Activated naive CD4-positive, alpha-beta T cell treated with anti-CD3 and anti-CD28 coated beads for 36 hours (primary cell): ENCODE measurements at regions not wholly inside any gene's neighbourhood (a gene's known extent, or its start where the extent isn't known, plus 50 kb on each side); places are given as distances from the start of the nearest gene placed in this dataset.
"Not testable (repeated sequence)": the region's sequence is repeated elsewhere in the genome, so short reads cannot be mapped to it uniquely, and the experiment has no call there.

Experiments used
- CTCF ChIA-PET: fragments of 350-600 bp; sonication (Branson Sonifier 250); formaldehyde crosslinking; loops from one replicate; lab custom pipeline; 2021; ENCODE audit warnings: antibody characterized with exemption; lab: Charles Lee
- DNase-seq: peaks from one replicate; pipeline ENCODE4 v3.0.0-alpha.2; 2020
- H3K27ac Mint-ChIP-seq: one replicate; pipeline ENCODE4 v1.8.0; 2021; ENCODE audit warnings: mild to moderate bottlenecking, mixed read lengths
- H3K27me3 Mint-ChIP-seq: one replicate; pipeline ENCODE4 v1.8.0; 2021; ENCODE audit warnings: low read depth, mixed read lengths
- H3K36me3 Mint-ChIP-seq: one replicate; pipeline ENCODE4 v1.8.0; 2021; ENCODE audit warnings: low read depth, mixed read lengths
- H3K4me1 Mint-ChIP-seq: one replicate; pipeline ENCODE4 v1.8.0; 2021; ENCODE audit warnings: low read depth, mixed read lengths
- H3K4me3 Mint-ChIP-seq: one replicate; pipeline ENCODE4 v1.8.0; 2021; ENCODE audit warnings: mild to moderate bottlenecking, moderate library complexity, mixed read lengths
- H3K9me3 Mint-ChIP-seq: one replicate; pipeline ENCODE4 v1.8.0; 2021; ENCODE audit warnings: mixed read lengths
- intact Hi-C: fragments of 100-400 bp; cut with micrococcal nuclease; formaldehyde crosslinking; loops from one replicate; pipeline ENCODE4 v1.15.1; 2023

- H3K9me3 Mint-ChIP-seq: peaks cover 2% of the 10 kb centered on the region
- no peaks in the 10 kb centered on the region for H3K36me3 Mint-ChIP-seq
- CTCF ChIA-PET: no interaction called here
- H3K27ac Mint-ChIP-seq: no peak overlapping the region
- DNase-seq: no peak
- H3K4me1 Mint-ChIP-seq: no peaks in the 10 kb centered on the region
- no peak overlapping the region for H3K4me3 Mint-ChIP-seq
- peaks cover 4% of the 10 kb centered on the region for H3K27me3 Mint-ChIP-seq
- intact Hi-C loops: no loop called here
Measured at GRCh38 chr11:16558494-16558893, 180.0 kb upstream of the C11orf58 start.

GRCh38 chr11:16555956-16556355 lies 182.5 kb upstream of the C11orf58 start:
- Mint-ChIP-seq H3K9me3 (no peaks in the 10 kb centered on the region), H3K4me3 (no peak overlapping the region), H3K27me3 (no peaks in the 10 kb centered on the region), H3K4me1 (no peaks in the 10 kb centered on the region), H3K36me3 (no peaks in the 10 kb centered on the region), H3K27ac (no peak overlapping the region)
- CTCF ChIA-PET: no interaction called here
- intact Hi-C loops: no loop called here
- no peak for DNase-seq

- H3K36me3 Mint-ChIP-seq: no peaks in the 10 kb centered on the region
- H3K27me3 Mint-ChIP-seq: no peaks in the 10 kb centered on the region
- H3K27ac Mint-ChIP-seq: no peak overlapping the region
- no peak overlapping the region for H3K4me3 Mint-ChIP-seq
- intact Hi-C loops: no loop called here
- CTCF ChIA-PET: no interaction called here
- no peaks in the 10 kb centered on the region for H3K9me3 Mint-ChIP-seq
- no peak for DNase-seq
- H3K4me1 Mint-ChIP-seq: no peaks in the 10 kb centered on the region
Measured at GRCh38 chr11:16554361-16554760, 184.1 kb upstream of the C11orf58 start.

- H3K27ac Mint-ChIP-seq: no peak overlapping the region
- H3K4me1 Mint-ChIP-seq: no peaks in the 10 kb centered on the region
- intact Hi-C loops: no loop called here
- H3K27me3 Mint-ChIP-seq: no peaks in the 10 kb centered on the region
- CTCF ChIA-PET: no interaction called here
- H3K4me3 Mint-ChIP-seq: no peak overlapping the region
- H3K9me3 Mint-ChIP-seq: peaks cover 4% of the 10 kb centered on the region
- DNase-seq: no peak
- no peaks in the 10 kb centered on the region for H3K36me3 Mint-ChIP-seq
Measured at GRCh38 chr11:16547879-16548278, 190.6 kb upstream of the C11orf58 start.

GRCh38 chr11:16543642-16544041 lies 187.3 kb upstream of the SOX6 start:
- Mint-ChIP-seq H3K4me1 (no peaks in the 10 kb centered on the region), H3K9me3 (peaks cover 17% of the 10 kb centered on the region), H3K4me3 (no peak overlapping the region), H3K27ac (no peak overlapping the region), H3K36me3 (no peaks in the 10 kb centered on the region), H3K27me3 (no peaks in the 10 kb centered on the region)
- CTCF ChIA-PET: interaction anchor here (0.5 kb wide), 1 partner anchor 190 kb away, joined by 3 read pairs; no protein-coding TSS in a partner anchor
- DNase-seq: no peak
- intact Hi-C loops: no loop called here

GRCh38 chr11:16542353-16542752 lies 186.0 kb upstream of the SOX6 start:
- no peak overlapping the region for H3K4me3 Mint-ChIP-seq
- H3K4me1 Mint-ChIP-seq: no peaks in the 10 kb centered on the region
- no peak for DNase-seq
- intact Hi-C loops: no loop called here
- H3K9me3 Mint-ChIP-seq: peaks cover 15% of the 10 kb centered on the region
- CTCF ChIA-PET: no interaction called here
- H3K27me3 Mint-ChIP-seq: no peaks in the 10 kb centered on the region
- H3K36me3 Mint-ChIP-seq: no peaks in the 10 kb centered on the region
- H3K27ac Mint-ChIP-seq: no peak overlapping the region

GRCh38 chr11:16536513-16536912 lies 180.2 kb upstream of the SOX6 start:
- no peak overlapping the region for H3K27ac Mint-ChIP-seq
- H3K36me3 Mint-ChIP-seq: no peaks in the 10 kb centered on the region
- H3K4me1 Mint-ChIP-seq: no peaks in the 10 kb centered on the region
- no peak overlapping the region for H3K4me3 Mint-ChIP-seq
- H3K27me3 Mint-ChIP-seq: no peaks in the 10 kb centered on the region
- no peak for DNase-seq
- CTCF ChIA-PET: no interaction called here
- peaks cover 13% of the 10 kb centered on the region for H3K9me3 Mint-ChIP-seq
- intact Hi-C loops: no loop called here

- Mint-ChIP-seq H3K4me1 (no peaks in the 10 kb centered on the region), H3K36me3 (no peaks in the 10 kb centered on the region), H3K27me3 (no peaks in the 10 kb centered on the region), H3K9me3 (peaks cover 3% of the 10 kb centered on the region), H3K27ac (no peak overlapping the region), H3K4me3 (no peak overlapping the region)
- intact Hi-C loops: no loop called here
- DNase-seq: no peak
- CTCF ChIA-PET: no interaction called here
Measured at GRCh38 chr11:16528639-16529038, 172.3 kb upstream of the SOX6 start.

- no peaks in the 10 kb centered on the region for H3K4me1 Mint-ChIP-seq
Measured at GRCh38 chr11:16527525-16528246, 171.3 kb upstream of the SOX6 start.

GRCh38 chr11:16526947-16527346 lies 170.6 kb upstream of the SOX6 start:
- Mint-ChIP-seq H3K9me3 (peaks cover 5% of the 10 kb centered on the region), H3K4me1 (no peaks in the 10 kb centered on the region), H3K4me3 (no peak overlapping the region), H3K36me3 (no peaks in the 10 kb centered on the region), H3K27ac (no peak overlapping the region), H3K27me3 (no peaks in the 10 kb centered on the region)
- no peak for DNase-seq
- CTCF ChIA-PET: no interaction called here
- intact Hi-C loops: no loop called here

More at GRCh38 chr11:16527525-16528246, 171.3 kb upstream of the SOX6 start:
- DNase-seq: no peak
- Mint-ChIP-seq H3K4me3 (no peak overlapping the region), H3K36me3 (no peaks in the 10 kb centered on the region), H3K27me3 (no peaks in the 10 kb centered on the region), H3K27ac (no peak overlapping the region), H3K9me3 (peaks cover 5% of the 10 kb centered on the region)
- CTCF ChIA-PET: no interaction called here
- intact Hi-C loops: no loop called here

- DNase-seq, intact Hi-C loops, H3K4me3 Mint-ChIP-seq, CTCF ChIA-PET, H3K27ac Mint-ChIP-seq, H3K4me1 Mint-ChIP-seq, H3K36me3 Mint-ChIP-seq, H3K27me3 Mint-ChIP-seq: not testable (repeated sequence)
- H3K9me3 Mint-ChIP-seq: peaks cover 11% of the 10 kb centered on the region
Measured at GRCh38 chr11:16520713-16521112, 164.4 kb upstream of the SOX6 start.

GRCh38 chr11:16512899-16513241 lies 156.5 kb upstream of the SOX6 start:
- Mint-ChIP-seq H3K4me1 (no peaks in the 10 kb centered on the region), H3K4me3 (no peak overlapping the region), H3K9me3 (peaks cover 2% of the 10 kb centered on the region), H3K27ac (no peak overlapping the region), H3K36me3 (no peaks in the 10 kb centered on the region), H3K27me3 (no peaks in the 10 kb centered on the region)
- no peak for DNase-seq
- intact Hi-C loops: no loop called here
- CTCF ChIA-PET: no interaction called here

- intact Hi-C loops: no loop called here
- CTCF ChIA-PET: no interaction called here
- H3K4me1 Mint-ChIP-seq: no peaks in the 10 kb centered on the region
- H3K27me3 Mint-ChIP-seq: no peaks in the 10 kb centered on the region
- H3K36me3 Mint-ChIP-seq: no peaks in the 10 kb centered on the region
- no peak overlapping the region for H3K4me3 Mint-ChIP-seq
- peaks cover 4% of the 10 kb centered on the region for H3K9me3 Mint-ChIP-seq
- DNase-seq: no peak
- H3K27ac Mint-ChIP-seq: no peak overlapping the region
Measured at GRCh38 chr11:16512198-16512898, 156.0 kb upstream of the SOX6 start.
